ENCODE measurements at regions not wholly inside any gene's neighbourhood (a gene's known extent, or its start where the extent isn't known, plus 50 kb on each side); places are given as distances from the start of the nearest gene placed in this dataset.

DNA sequence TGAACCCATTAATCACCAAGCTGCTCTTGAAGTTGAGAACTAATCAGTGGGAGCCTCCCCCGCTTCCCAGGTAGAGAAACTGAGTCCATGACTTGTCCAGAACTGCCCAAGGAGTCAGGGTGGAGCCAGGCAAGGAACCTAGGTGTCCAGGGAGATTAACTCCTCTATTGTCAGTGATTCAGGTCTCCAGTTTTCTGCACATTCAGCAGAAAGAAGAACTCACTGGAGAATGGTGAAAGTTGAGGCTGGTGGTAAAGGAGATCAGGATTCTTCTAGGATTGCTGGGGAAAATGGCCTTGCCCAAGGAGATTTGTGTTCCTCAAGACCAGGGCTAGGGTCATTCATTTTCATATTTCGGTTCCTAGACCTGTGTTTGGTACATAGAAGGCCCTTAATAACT is 87.2 kb upstream of the CISTR start:
- no peak overlapping the region for H3K27ac Mint-ChIP-seq (ENCODE audit: unreplicated experiment)
- DNase-seq = no peak
- Histone ChIP-seq H3K9me3 (no peaks in the 10 kb centered on the region), H3K36me3 (ENCODE audit: control insufficient read depth, insufficient read depth, low read length) (no peaks in the 10 kb centered on the region), H3K27me3 (replicated peaks; ENCODE audit: control insufficient read depth, insufficient read depth, low read length) (no peaks in the 10 kb centered on the region), H3K4me3 (ENCODE audit: low read depth, low read length) (no peak overlapping the region), H3K4me1 (no peaks in the 10 kb centered on the region)
- BruUV-seq (replicated peaks) = no TSS peak
- H3K4me3 Mint-ChIP-seq (ENCODE audit: unreplicated experiment) = no peak overlapping the region
- no peaks in the 10 kb centered on the region for H3K9me3 Mint-ChIP-seq (ENCODE audit: unreplicated experiment)
- H3K4me1 Mint-ChIP-seq (ENCODE audit: low read depth, unreplicated experiment) = peaks cover 7% of the 10 kb centered on the region
- no peaks in the 10 kb centered on the region for H3K36me3 Mint-ChIP-seq (ENCODE audit: insufficient read depth, unreplicated experiment)
- TF ChIP-seq, protein P1, sequence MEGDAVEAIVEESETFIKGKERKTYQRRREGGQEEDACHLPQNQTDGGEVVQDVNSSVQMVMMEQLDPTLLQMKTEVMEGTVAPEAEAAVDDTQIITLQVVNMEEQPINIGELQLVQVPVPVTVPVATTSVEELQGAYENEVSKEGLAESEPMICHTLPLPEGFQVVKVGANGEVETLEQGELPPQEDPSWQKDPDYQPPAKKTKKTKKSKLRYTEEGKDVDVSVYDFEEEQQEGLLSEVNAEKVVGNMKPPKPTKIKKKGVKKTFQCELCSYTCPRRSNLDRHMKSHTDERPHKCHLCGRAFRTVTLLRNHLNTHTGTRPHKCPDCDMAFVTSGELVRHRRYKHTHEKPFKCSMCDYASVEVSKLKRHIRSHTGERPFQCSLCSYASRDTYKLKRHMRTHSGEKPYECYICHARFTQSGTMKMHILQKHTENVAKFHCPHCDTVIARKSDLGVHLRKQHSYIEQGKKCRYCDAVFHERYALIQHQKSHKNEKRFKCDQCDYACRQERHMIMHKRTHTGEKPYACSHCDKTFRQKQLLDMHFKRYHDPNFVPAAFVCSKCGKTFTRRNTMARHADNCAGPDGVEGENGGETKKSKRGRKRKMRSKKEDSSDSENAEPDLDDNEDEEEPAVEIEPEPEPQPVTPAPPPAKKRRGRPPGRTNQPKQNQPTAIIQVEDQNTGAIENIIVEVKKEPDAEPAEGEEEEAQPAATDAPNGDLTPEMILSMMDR (IDR thresholded peaks at IDR 0.05; ENCODE audit: insufficient read depth in 1 of 2, low read depth in 1 of 2, low read length in 1 of 2, severe bottlenecking in 1 of 2, unreplicated experiment in 1 of 2) = no peak
- POLR2A ChIA-PET = no interaction called here
- peaks cover 9% of the 10 kb centered on the region for H3K27me3 Mint-ChIP-seq (ENCODE audit: insufficient read depth, unreplicated experiment)
- CTCF ChIA-PET = no interaction called here
- intact Hi-C loops (cut with micrococcal nuclease; ENCODE audit: unreplicated experiment) = no loop called here

GRCh38 chr12:53840316-53840715 is 88.5 kb upstream of the CISTR start:
- H3K36me3 Mint-ChIP-seq (ENCODE audit: insufficient read depth, unreplicated experiment) = no peaks in the 10 kb centered on the region
- CTCF ChIA-PET = no interaction called here
- H3K27me3 ChIP-seq (replicated peaks; ENCODE audit: control insufficient read depth, insufficient read depth, low read length) = no peaks in the 10 kb centered on the region

DNA sequence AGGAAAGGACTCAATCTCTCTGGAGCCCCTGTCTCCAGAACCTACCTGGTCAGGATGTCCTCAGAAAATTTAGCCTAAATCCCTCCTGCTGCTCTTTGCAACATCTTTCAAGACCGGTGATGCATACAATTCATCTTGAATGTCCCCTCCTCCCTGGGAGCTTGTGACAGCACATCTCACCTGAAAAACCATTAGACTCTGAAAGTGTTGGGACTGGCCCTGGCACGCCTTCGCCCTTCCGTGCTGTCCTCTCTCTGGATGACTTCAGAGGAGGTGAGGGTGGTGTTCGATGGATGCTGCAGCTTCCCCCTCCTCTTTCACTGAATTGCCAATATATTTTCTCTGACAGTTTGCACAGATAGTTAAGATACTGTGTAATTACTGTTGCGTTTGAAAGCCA is 90.9 kb upstream of the CISTR start:
- Histone ChIP-seq H3K36me3 (ENCODE audit: control insufficient read depth, insufficient read depth, low read length) (no peaks in the 10 kb centered on the region), H3K4me1 (peaks cover 19% of the 10 kb centered on the region), H3K4me3 (ENCODE audit: low read depth, low read length) (no peak overlapping the region), H3K27me3 (replicated peaks; ENCODE audit: control insufficient read depth, insufficient read depth, low read length) (no peaks in the 10 kb centered on the region), H3K9me3 (no peaks in the 10 kb centered on the region)
- H3K4me1 Mint-ChIP-seq (ENCODE audit: low read depth, unreplicated experiment) = peaks cover 7% of the 10 kb centered on the region
- DNase-seq = no peak
- H3K4me3 Mint-ChIP-seq (ENCODE audit: unreplicated experiment) = no peak overlapping the region
- no peaks in the 10 kb centered on the region for H3K36me3 Mint-ChIP-seq (ENCODE audit: insufficient read depth, unreplicated experiment)
- TF ChIP-seq, protein P1 (IDR thresholded peaks at IDR 0.05; ENCODE audit: insufficient read depth in 1 of 2, low read depth in 1 of 2, low read length in 1 of 2, severe bottlenecking in 1 of 2, unreplicated experiment in 1 of 2) = no peak
- ChIA-PET POLR2A (no interaction called here), CTCF (no interaction called here)
- H3K9me3 Mint-ChIP-seq (ENCODE audit: unreplicated experiment) = no peaks in the 10 kb centered on the region
- H3K27me3 Mint-ChIP-seq (ENCODE audit: insufficient read depth, unreplicated experiment) = peaks cover 3% of the 10 kb centered on the region
- intact Hi-C loops (cut with micrococcal nuclease; ENCODE audit: unreplicated experiment) = no loop called here
- BruUV-seq (replicated peaks) = no TSS peak
- no peak overlapping the region for H3K27ac Mint-ChIP-seq (ENCODE audit: unreplicated experiment)

More at GRCh38 chr12:53840316-53840715, 88.5 kb upstream of the CISTR start:
- no TSS peak for BruUV-seq (replicated peaks)
- Mint-ChIP-seq H3K27me3 (ENCODE audit: insufficient read depth, unreplicated experiment) (peaks cover 3% of the 10 kb centered on the region), H3K27ac (ENCODE audit: unreplicated experiment) (no peak overlapping the region), H3K9me3 (ENCODE audit: unreplicated experiment) (no peaks in the 10 kb centered on the region), H3K4me1 (ENCODE audit: low read depth, unreplicated experiment) (peaks cover 7% of the 10 kb centered on the region), H3K4me3 (ENCODE audit: unreplicated experiment) (no peak overlapping the region)
- no peaks in the 10 kb centered on the region for H3K9me3 ChIP-seq
- intact Hi-C loops (cut with micrococcal nuclease; ENCODE audit: unreplicated experiment) = no loop called here
- TF ChIP-seq, protein P1 (IDR thresholded peaks at IDR 0.05; ENCODE audit: insufficient read depth in 1 of 2, low read depth in 1 of 2, low read length in 1 of 2, severe bottlenecking in 1 of 2, unreplicated experiment in 1 of 2) = no peak
- H3K36me3 ChIP-seq (ENCODE audit: control insufficient read depth, insufficient read depth, low read length) = no peaks in the 10 kb centered on the region
- POLR2A ChIA-PET = no interaction called here
- H3K4me3 ChIP-seq (ENCODE audit: low read depth, low read length) = no peak overlapping the region
- peaks cover 11% of the 10 kb centered on the region for H3K4me1 ChIP-seq
- no peak for DNase-seq
